ENCODE measurements at regions not wholly inside any gene's neighbourhood (a gene's known extent, or its start where the extent isn't known, plus 50 kb on each side); places are given as distances from the start of the nearest gene placed in this dataset.

DNA sequence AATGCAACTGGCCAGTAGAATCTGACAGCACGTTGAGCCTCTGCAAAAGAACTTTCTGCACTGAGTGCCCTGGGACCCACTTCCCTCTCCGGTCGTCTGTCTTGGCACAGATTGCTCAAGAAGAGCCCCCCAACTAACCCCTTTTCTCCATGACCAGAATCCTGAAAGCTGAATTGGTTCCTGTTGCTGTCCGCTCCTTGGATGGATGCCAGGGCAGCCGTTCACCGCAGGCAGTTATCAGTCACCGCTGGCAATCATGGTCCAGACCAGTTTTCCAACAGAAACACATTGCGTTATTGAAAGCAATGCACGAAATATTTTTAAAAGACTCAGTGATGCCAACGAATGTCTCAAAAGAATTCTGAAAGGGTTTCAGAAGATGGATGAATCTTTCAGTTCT, 733.7 kb upstream of the FRG1 start:
- no peak for ATAC-seq
- Histone ChIP-seq H3K36me3 (no peaks in the 10 kb centered on the region), H3K27me3 (peaks cover 0 to 19% (median 7%) of the 10 kb centered on the region in 7 donors), H3K4me1 (peaks cover 0 to 10% (median 0%) of the 10 kb centered on the region in 9 donors), H3K9me3 (no peaks in the 10 kb centered on the region), H3K27ac (no peak overlapping the region), H3K4me3 (no peak overlapping the region)
- WGBS, 2 donors, result 22 to 30% methylated on average over 10 of the region's 10 CpGs
- TF ChIP-seq CTCF (IDR thresholded peaks at IDR 0.05), result no peak
- intact Hi-C loops (cut with DNase I), result loop anchor here in 2 of 10 donors (10.0 kb wide), 2 partner anchors 588 to 1602 kb away; no protein-coding TSS in a partner anchor
- DNase-seq, result no peak

DNA sequence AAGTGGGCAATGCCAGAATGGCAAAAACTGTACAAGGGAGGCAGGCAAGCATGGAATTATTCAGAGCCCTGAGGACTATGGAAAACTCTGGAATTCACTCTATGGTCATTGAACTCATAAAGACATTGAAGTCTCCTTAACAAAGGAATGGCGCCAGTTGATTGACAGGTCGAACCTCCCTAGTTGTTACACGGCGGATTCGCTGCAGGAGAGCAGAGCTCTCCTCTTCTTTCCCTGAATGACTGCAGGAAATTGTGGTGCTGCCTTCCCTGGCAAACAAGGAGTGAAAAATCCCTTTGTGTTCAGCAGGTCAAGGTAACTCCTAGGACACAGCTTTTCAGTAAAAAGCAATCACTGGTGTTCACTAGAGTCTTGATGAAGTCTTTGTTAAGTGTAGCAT, 732.8 kb upstream of the FRG1 start:
- Histone ChIP-seq H3K27me3 (peaks cover 0 to 19% (median 7%) of the 10 kb centered on the region in 7 donors), H3K9me3 (peaks cover 0 to 2% (median 0%) of the 10 kb centered on the region in 11 donors), H3K4me3 (no peak overlapping the region), H3K4me1 (peaks cover 0 to 5% (median 0%) of the 10 kb centered on the region in 9 donors), H3K27ac (no peak overlapping the region), H3K36me3 (no peaks in the 10 kb centered on the region)
- ATAC-seq (no peak), DNase-seq (no peak)
- intact Hi-C loops (cut with DNase I), result loop anchor here in 2 of 10 donors (10.0 kb wide), 2 partner anchors 587 to 1603 kb away; no protein-coding TSS in a partner anchor
- TF ChIP-seq CTCF (IDR thresholded peaks at IDR 0.05), result no peak
- 88% methylated on average over 5 of the region's 5 CpGs for WGBS, 2 donors

- peaks cover 0 to 9% (median 0%) of the 10 kb centered on the region in 11 donors for H3K9me3 ChIP-seq
- WGBS, 2 donors, result 41 to 42% methylated on average over 3 of the region's 3 CpGs
- H3K27ac ChIP-seq, result no peak overlapping the region
- DNase-seq, result no peak
- no peak overlapping the region for H3K4me3 ChIP-seq
- no peaks in the 10 kb centered on the region for H3K27me3 ChIP-seq
- intact Hi-C loops (cut with DNase I), result no loop called here
- TF ChIP-seq CTCF (IDR thresholded peaks at IDR 0.05), result no peak
- peak in 2 of 8 donors; percentile 14 to 46 for ATAC-seq
- H3K4me1 ChIP-seq, result no peaks in the 10 kb centered on the region
- no peaks in the 10 kb centered on the region for H3K36me3 ChIP-seq
Observed at GRCh38 chr4:189215574-189215973, 725.1 kb upstream of the FRG1 start.

- DNase-seq, result no peak
- H3K4me1 ChIP-seq, result no peaks in the 10 kb centered on the region
Observed at GRCh38 chr4:189221691-189222090, 719.0 kb upstream of the FRG1 start.

More at GRCh38 chr4:189221691-189222090, 719.0 kb upstream of the FRG1 start:
- intact Hi-C loops (cut with DNase I), result no loop called here
- ATAC-seq, result no peak
- no peaks in the 10 kb centered on the region for H3K9me3 ChIP-seq
- no peak overlapping the region for H3K4me3 ChIP-seq
- no peak for TF ChIP-seq CTCF (IDR thresholded peaks at IDR 0.05)
- no peaks in the 10 kb centered on the region for H3K27me3 ChIP-seq
- H3K36me3 ChIP-seq, result no peaks in the 10 kb centered on the region
- WGBS, 2 donors, result 75 to 76% methylated on average over 4 of the region's 4 CpGs
- no peak overlapping the region for H3K27ac ChIP-seq
